H1 (cell line): ENCODE measurements at regions not wholly inside any gene's neighbourhood (a gene's known extent, or its start where the extent isn't known, plus 50 kb on each side); places are given as distances from the start of the nearest gene placed in this dataset.

Experiments
- CTCF ChIA-PET: fragments of 300-600 bp; sonication (Branson Sonifier 250); formaldehyde crosslinking; loops from one replicate; lab custom pipeline; 2021; ENCODE audit not compliant: partially characterized antibody; lab: Charles Lee
- POLR2A ChIA-PET: fragments of 300-600 bp; sonication (Branson Sonifier 250); formaldehyde crosslinking; loops from one replicate; lab custom pipeline; 2021; ENCODE audit warnings: inconsistent platforms; ENCODE audit not compliant: partially characterized antibody; lab: Charles Lee
- DNase-seq, 2 experiments: peaks; one replicate each; pipeline versions ENCODE4 v3.0.0 to v3.0.0-alpha.2; 2010 to 2022; ENCODE audit warnings: low spot score in 2 of 2, low read depth in 1 of 2, mixed read lengths in 1 of 2
- FAIRE-seq: peaks from 2 replicates; lab custom pipeline; 2011; peaks lifted over from hg19 to GRCh38; lab: Jason Lieb, UNC
- H2AFZ ChIP-seq: 2 replicates; pipeline ENCODE4 v1.8.1; 2012; ENCODE audit warnings: low read length, inconsistent platforms
- H2AK5ac ChIP-seq: 2 replicates; pipeline ENCODE4 v1.6.1; 2013; ENCODE audit warnings: low read depth, low read length
- H2BK120ac ChIP-seq: replicated peaks from 2 replicates; pipeline ENCODE3; 2013; ENCODE audit warnings: low read depth, low read length, inconsistent platforms
- H2BK12ac ChIP-seq: 2 replicates; pipeline ENCODE4 v1.6.1; 2013; ENCODE audit warnings: low read depth, low read length
- H2BK15ac ChIP-seq: 2 replicates; pipeline ENCODE4 v1.6.1; 2013; ENCODE audit warnings: low read length
- H2BK20ac ChIP-seq: 2 replicates; pipeline ENCODE4 v1.6.1; 2013; ENCODE audit warnings: low read length
- H2BK5ac ChIP-seq: 2 replicates; pipeline ENCODE4 v1.6.1; 2013; ENCODE audit warnings: low read depth, low read length
- H3K14ac ChIP-seq: 2 replicates; pipeline ENCODE4 v1.6.1; 2013; ENCODE audit warnings: inconsistent platforms; ENCODE audit not compliant: insufficient read length
- H3K18ac ChIP-seq: 2 replicates; pipeline ENCODE4 v1.6.1; 2013; ENCODE audit warnings: low read length; ENCODE audit errors: extremely low read depth
- H3K23ac ChIP-seq: 2 replicates; pipeline ENCODE4 v1.6.1; 2013; ENCODE audit warnings: inconsistent platforms; ENCODE audit not compliant: insufficient read length
- H3K23me2 ChIP-seq: 2 replicates; pipeline ENCODE4 v1.6.1; 2013; ENCODE audit warnings: low read depth, low read length
- H3K27ac ChIP-seq: 2 replicates; pipeline ENCODE4 v1.6.1; 2011; ENCODE audit warnings: low read depth, low read length, inconsistent platforms
- H3K27me3 ChIP-seq, 4 experiments: replicated peaks in 1 of 4; 1 replicate in 1 of 4; 2 replicates in 3 of 4; pipeline versions ENCODE4 v1.6.1 to v1.8.1; 2011 to 2013; ENCODE audit warnings: low read length in 3 of 4, mild to moderate bottlenecking in 3 of 4, inconsistent platforms in 2 of 4, mixed read lengths in 2 of 4, moderate library complexity in 1 of 4; ENCODE audit not compliant: control insufficient read depth in 3 of 4, insufficient read depth in 3 of 4; ENCODE audit errors: extremely low read depth in 1 of 4
- H3K36me3 ChIP-seq, 4 experiments: 2 replicates each; pipeline versions ENCODE4 v1.6.1 to v1.8.1; 2011 to 2013; ENCODE audit warnings: mild to moderate bottlenecking in 4 of 4, low read length in 3 of 4, moderate library complexity in 2 of 4, control low read depth in 1 of 4, inconsistent platforms in 1 of 4; ENCODE audit not compliant: insufficient read depth in 4 of 4, control insufficient read depth in 2 of 4
- H3K4ac ChIP-seq: replicated peaks from 2 replicates; pipeline ENCODE3; 2013; ENCODE audit warnings: low read length, low read depth, mixed read lengths, inconsistent platforms; ENCODE audit not compliant: insufficient read length
- H3K4me1 ChIP-seq, 4 experiments: replicated peaks in 1 of 4; 1 replicate in 1 of 4; 2 replicates in 3 of 4; pipeline versions ENCODE4 v1.6.1 to v1.8.1; 2011 to 2013; ENCODE audit warnings: low read length in 3 of 4, inconsistent platforms in 2 of 4, mixed read lengths in 1 of 4; ENCODE audit not compliant: insufficient read depth in 4 of 4, control insufficient read depth in 3 of 4
- H3K4me2 ChIP-seq, 2 experiments: 2 replicates each; pipeline versions ENCODE4 v1.6.1 to v1.8.1; 2011 to 2013; ENCODE audit warnings: low read depth in 2 of 2, low read length in 2 of 2, control low read depth in 1 of 2, inconsistent platforms in 1 of 2, mild to moderate bottlenecking in 1 of 2; ENCODE audit not compliant: insufficient read depth in 1 of 2
- H3K4me3 ChIP-seq, 4 experiments: fragments of 200-600, 300-600 bp in 1 of 4; sonication (generic), shearing (Covaris generic), sonication (Bioruptor Twin) in 1 of 4; 2 replicates each; pipeline versions ENCODE4 v1.5.1 to v1.8.1; 2011 to 2016; ENCODE audit warnings: low read length in 4 of 4, low read depth in 3 of 4, control low read depth in 2 of 4, inconsistent platforms in 2 of 4, mild to moderate bottlenecking in 2 of 4, mixed read lengths in 1 of 4, moderate library complexity in 1 of 4; ENCODE audit not compliant: insufficient read depth in 2 of 4; ENCODE audit errors: extremely low read depth in 1 of 4
- H3K56ac ChIP-seq: replicated peaks from 2 replicates; pipeline ENCODE3; 2013; ENCODE audit warnings: low read depth, mild to moderate bottlenecking, mixed read lengths, low read length, inconsistent platforms; ENCODE audit not compliant: insufficient read length
- H3K79me1 ChIP-seq: 2 replicates; pipeline ENCODE4 v1.6.1; 2013; ENCODE audit warnings: low read depth, low read length, control low read depth
- H3K79me2 ChIP-seq, 2 experiments: 2 replicates each; pipeline versions ENCODE4 v1.6.1 to v1.8.1; 2012 to 2013; ENCODE audit warnings: low read length in 2 of 2, mild to moderate bottlenecking in 2 of 2, inconsistent platforms in 1 of 2; ENCODE audit not compliant: insufficient read depth in 2 of 2, control insufficient read depth in 1 of 2
- H3K9ac ChIP-seq, 4 experiments: replicated peaks in 1 of 4; 1 replicate in 1 of 4; 2 replicates in 3 of 4; pipeline versions ENCODE4 v1.6.1 to v1.8.1; 2011 to 2013; ENCODE audit warnings: low read depth in 3 of 4, low read length in 3 of 4, control low read depth in 2 of 4, mild to moderate bottlenecking in 2 of 4, moderate library complexity in 2 of 4, inconsistent platforms in 1 of 4; ENCODE audit errors: extremely low read depth in 1 of 4
- H3K9me3 ChIP-seq, 2 experiments: 2 replicates each; pipeline versions ENCODE4 v1.6.1 to v1.8.1; 2012 to 2013; ENCODE audit warnings: mild to moderate bottlenecking in 2 of 2, moderate library complexity in 2 of 2, control low read depth in 1 of 2, inconsistent platforms in 1 of 2, low read depth in 1 of 2, low read length in 1 of 2, mixed read lengths in 1 of 2; ENCODE audit not compliant: insufficient read depth in 2 of 2
- H4K20me1 ChIP-seq, 2 experiments: replicated peaks in 1 of 2; 2 replicates each; pipeline versions ENCODE3 to v1.8.1; 2011 to 2013; ENCODE audit warnings: inconsistent platforms in 2 of 2, low read length in 2 of 2, mild to moderate bottlenecking in 1 of 2; ENCODE audit not compliant: insufficient read depth in 2 of 2, control insufficient read depth in 1 of 2
- H4K5ac ChIP-seq: 2 replicates; pipeline ENCODE4 v1.6.1; 2013; ENCODE audit warnings: low read length, low read depth, mixed read lengths, inconsistent platforms; ENCODE audit not compliant: insufficient read length
- H4K8ac ChIP-seq: 2 replicates; pipeline ENCODE4 v1.8.0; 2013; ENCODE audit warnings: mild to moderate bottlenecking, moderate library complexity, low read length, inconsistent platforms; ENCODE audit not compliant: insufficient read depth; ENCODE audit errors: extremely low read depth
- H4K91ac ChIP-seq: replicated peaks from 2 replicates; pipeline ENCODE3; 2013; ENCODE audit warnings: low read length, mixed read lengths, inconsistent platforms; ENCODE audit not compliant: insufficient read length
- HDAC2 ChIP-seq, 2 experiments: fragments of 300-600 bp in 1 of 2; sonication (generic) in 1 of 2; IDR thresholded peaks; 2 replicates each; pipeline ENCODE4 v1.6.1; 2011 to 2012; ENCODE audit warnings: low read depth in 2 of 2, low read length in 2 of 2, mild to moderate bottlenecking in 2 of 2, moderate library complexity in 2 of 2, borderline replicate concordance in 1 of 2, inconsistent platforms in 1 of 2
- SIX5 ChIP-seq: IDR thresholded peaks from 2 replicates; pipeline ENCODE4 v1.6.1; 2011; ENCODE audit warnings: mild to moderate bottlenecking, low read depth, low read length
- SP1 ChIP-seq: IDR thresholded peaks from 2 replicates; pipeline ENCODE4 v1.6.1; 2011; ENCODE audit warnings: low read depth, low read length
- SP2 ChIP-seq: IDR thresholded peaks from 2 replicates; pipeline ENCODE4 v1.6.1; 2012; ENCODE audit warnings: mild to moderate bottlenecking, low read length, inconsistent platforms
- TEAD4 ChIP-seq: IDR thresholded peaks from 2 replicates; pipeline ENCODE4 v1.6.1; 2012; ENCODE audit warnings: low read depth, low read length, inconsistent platforms, mixed read lengths
- WGBS, 2 experiments: shearing (Covaris generic) in 1 of 2; methylation state at CpG; one replicate each; pipeline versions ENCODE4 v1.1.6 to v1.1.7; 2013 to 2015; ENCODE audit warnings: low lambda C conversion rate in 2 of 2, mixed read lengths in 2 of 2, inconsistent platforms in 1 of 2, low coverage in 1 of 2, missing lambda C conversion rate in 1 of 2; ENCODE audit not compliant: insufficient replicate concordance in 2 of 2, insufficient coverage in 1 of 2, insufficient read length in 1 of 2; ENCODE audit errors: extremely low coverage in 1 of 2, missing lambda C conversion rate in 1 of 2; 5-methylcytosine and 5-hydroxymethylcytosine counted together
- TF ChIP-seq, protein P1 (sequence below): IDR thresholded peaks from 2 replicates; pipeline ENCODE4 v1.6.1; 2011; ENCODE audit warnings: low read length, improper control_type of control experiment

DNA sequence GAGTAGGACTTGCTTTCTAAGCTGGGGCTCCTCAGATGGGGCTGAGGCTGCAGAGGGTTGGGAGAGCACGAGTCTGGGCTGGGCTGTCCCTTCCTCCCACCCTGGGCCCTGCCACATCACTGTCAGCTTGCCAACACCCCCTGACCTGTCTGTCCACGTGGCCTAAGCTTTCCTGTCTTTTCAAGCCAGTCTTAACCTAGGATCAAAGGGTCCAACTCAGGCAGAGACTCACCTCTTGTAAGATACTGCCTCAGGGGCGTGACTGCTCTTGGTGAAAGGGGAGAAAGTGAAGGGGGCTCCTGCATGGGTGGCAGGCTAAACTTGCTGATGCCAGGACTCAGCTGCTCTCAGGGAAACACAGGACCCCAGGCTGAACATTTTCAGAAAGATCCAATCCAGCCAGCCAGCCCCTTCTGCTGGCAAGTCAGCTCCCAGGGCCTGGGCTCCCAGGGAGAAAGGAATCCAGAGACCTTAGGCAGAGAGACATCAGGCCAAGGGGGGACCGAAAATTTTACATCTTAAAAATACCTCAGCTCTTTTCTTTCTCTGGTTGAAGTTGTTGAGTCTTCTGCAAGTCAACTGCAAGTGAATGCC, 144.2 kb upstream of the ID2 start:
- WGBS, 2 experiments: 88% methylated on average over 4 of the region's 4 CpGs; no CpG with 5 or more reads in 1 of the 2 experiments
- Histone ChIP-seq H3K36me3 (no peaks in the 10 kb centered on the region), H2AK5ac (no peak overlapping the region), H2BK120ac (no peak overlapping the region), H3K79me1 (no peaks in the 10 kb centered on the region), H2BK5ac (no peak overlapping the region), H3K9ac (no peak overlapping the region), H3K27ac (no peak overlapping the region), H3K14ac (no peak overlapping the region), H3K27me3 (no peaks in the 10 kb centered on the region), H2BK12ac (no peak overlapping the region), H3K23ac (no peak overlapping the region), H2AFZ (no peak overlapping the region), H4K5ac (no peak overlapping the region), H2BK20ac (no peak overlapping the region), H3K4me2 (no peak overlapping the region), H3K56ac (no peak overlapping the region), H3K18ac (no peak overlapping the region), H3K79me2 (no peaks in the 10 kb centered on the region), H4K8ac (no peak overlapping the region; the same call in 1 of the 2 replicates), H4K20me1 (no peaks in the 10 kb centered on the region), H3K4me1 (peaks cover 0 to 6% (median 0%) of the 10 kb centered on the region in 4 experiments; a peak in 1 of 7 replicates), H2BK15ac (no peak overlapping the region), H4K91ac (no peak overlapping the region), H3K4me3 (no peak overlapping the region), H3K9me3 (no peaks in the 10 kb centered on the region), H3K4ac (no peak overlapping the region), H3K23me2 (no peaks in the 10 kb centered on the region)
- ChIA-PET POLR2A (interaction anchor here (1.2 kb wide), 1 partner anchor 145 kb away, joined by 5 read pairs; the partner anchor contains the start of gene ID2), CTCF (interaction anchor here (0.9 to 2.0 kb wide), 4 partner anchors 9 to 289 kb away, joined by 3 to 5 read pairs (median 3); no protein-coding TSS in a partner anchor)
- FAIRE-seq: no peak
- TF ChIP-seq HDAC2 (IDR thresholded peaks at IDR 0.05; ENCODE audit: borderline replicate concordance in 1 of 2, low read depth in 2 of 2, low read length in 2 of 2) (no peak), TEAD4 (no peak), SP1 (no peak), SIX5 (no peak), SP2 (no peak)
- TF ChIP-seq, protein P1, sequence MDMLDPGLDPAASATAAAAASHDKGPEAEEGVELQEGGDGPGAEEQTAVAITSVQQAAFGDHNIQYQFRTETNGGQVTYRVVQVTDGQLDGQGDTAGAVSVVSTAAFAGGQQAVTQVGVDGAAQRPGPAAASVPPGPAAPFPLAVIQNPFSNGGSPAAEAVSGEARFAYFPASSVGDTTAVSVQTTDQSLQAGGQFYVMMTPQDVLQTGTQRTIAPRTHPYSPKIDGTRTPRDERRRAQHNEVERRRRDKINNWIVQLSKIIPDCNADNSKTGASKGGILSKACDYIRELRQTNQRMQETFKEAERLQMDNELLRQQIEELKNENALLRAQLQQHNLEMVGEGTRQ: no peak
- no peak for DNase-seq
